ENCODE measurements at regions not wholly inside any gene's neighbourhood (a gene's known extent, or its start where the extent isn't known, plus 50 kb on each side); places are given as distances from the start of the nearest gene placed in this dataset.

- no TSS peak for BruUV-seq (replicated peaks)
- Mint-ChIP-seq H3K36me3 (ENCODE audit: insufficient read depth, unreplicated experiment) (no peaks in the 10 kb centered on the region), H3K4me3 (ENCODE audit: unreplicated experiment) (no peak overlapping the region), H3K4me1 (ENCODE audit: low read depth, unreplicated experiment) (no peaks in the 10 kb centered on the region), H3K9me3 (ENCODE audit: unreplicated experiment) (no peaks in the 10 kb centered on the region), H3K27ac (ENCODE audit: unreplicated experiment) (no peak overlapping the region), H3K27me3 (ENCODE audit: insufficient read depth, unreplicated experiment) (no peaks in the 10 kb centered on the region)
- POLR2A ChIA-PET = no interaction called here
- no peaks in the 10 kb centered on the region for H3K4me1 ChIP-seq
- intact Hi-C loops (cut with micrococcal nuclease; ENCODE audit: unreplicated experiment) = no loop called here
- TF ChIP-seq, protein P1, sequence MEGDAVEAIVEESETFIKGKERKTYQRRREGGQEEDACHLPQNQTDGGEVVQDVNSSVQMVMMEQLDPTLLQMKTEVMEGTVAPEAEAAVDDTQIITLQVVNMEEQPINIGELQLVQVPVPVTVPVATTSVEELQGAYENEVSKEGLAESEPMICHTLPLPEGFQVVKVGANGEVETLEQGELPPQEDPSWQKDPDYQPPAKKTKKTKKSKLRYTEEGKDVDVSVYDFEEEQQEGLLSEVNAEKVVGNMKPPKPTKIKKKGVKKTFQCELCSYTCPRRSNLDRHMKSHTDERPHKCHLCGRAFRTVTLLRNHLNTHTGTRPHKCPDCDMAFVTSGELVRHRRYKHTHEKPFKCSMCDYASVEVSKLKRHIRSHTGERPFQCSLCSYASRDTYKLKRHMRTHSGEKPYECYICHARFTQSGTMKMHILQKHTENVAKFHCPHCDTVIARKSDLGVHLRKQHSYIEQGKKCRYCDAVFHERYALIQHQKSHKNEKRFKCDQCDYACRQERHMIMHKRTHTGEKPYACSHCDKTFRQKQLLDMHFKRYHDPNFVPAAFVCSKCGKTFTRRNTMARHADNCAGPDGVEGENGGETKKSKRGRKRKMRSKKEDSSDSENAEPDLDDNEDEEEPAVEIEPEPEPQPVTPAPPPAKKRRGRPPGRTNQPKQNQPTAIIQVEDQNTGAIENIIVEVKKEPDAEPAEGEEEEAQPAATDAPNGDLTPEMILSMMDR (IDR thresholded peaks at IDR 0.05; ENCODE audit: insufficient read depth in 1 of 2, low read depth in 1 of 2, low read length in 1 of 2, severe bottlenecking in 1 of 2, unreplicated experiment in 1 of 2) = no peak
- no peaks in the 10 kb centered on the region for H3K9me3 ChIP-seq
- H3K27me3 ChIP-seq (replicated peaks; ENCODE audit: control insufficient read depth, insufficient read depth, low read length) = no peaks in the 10 kb centered on the region
- CTCF ChIA-PET = no interaction called here
- H3K4me3 ChIP-seq (ENCODE audit: low read depth, low read length) = no peak overlapping the region
- DNase-seq = no peak
- H3K36me3 ChIP-seq (ENCODE audit: control insufficient read depth, insufficient read depth, low read length) = no peaks in the 10 kb centered on the region
These were observed 72.0 kb upstream of the MAGEB16 start for GRCh38 chrX:35726176-35726575.

DNA sequence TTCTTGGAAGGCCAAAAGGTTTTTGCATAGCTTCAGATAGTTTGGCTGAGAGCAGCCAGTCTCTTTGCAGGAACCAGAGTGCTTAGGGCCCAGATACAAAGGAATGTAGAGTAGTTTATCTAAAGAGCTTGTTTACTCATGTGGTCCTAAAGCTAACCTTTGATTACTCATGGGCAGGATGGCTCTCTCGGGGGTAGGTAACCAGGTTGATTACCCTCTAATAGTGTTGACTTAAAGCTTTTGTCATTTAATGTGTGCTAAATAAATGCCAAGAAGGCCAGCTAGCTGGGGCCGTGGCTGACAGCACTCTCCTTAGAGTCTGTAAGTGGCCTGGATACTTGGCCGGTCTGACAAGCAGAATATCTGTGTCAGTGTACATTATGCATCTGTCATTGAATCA lies 69.7 kb upstream of the MAGEB16 start:
- Histone ChIP-seq H3K9me3 (no peaks in the 10 kb centered on the region), H3K27me3 (replicated peaks; ENCODE audit: control insufficient read depth, insufficient read depth, low read length) (no peaks in the 10 kb centered on the region), H3K4me1 (no peaks in the 10 kb centered on the region), H3K4me3 (ENCODE audit: low read depth, low read length) (no peak overlapping the region), H3K36me3 (ENCODE audit: control insufficient read depth, insufficient read depth, low read length) (no peaks in the 10 kb centered on the region)
- no peaks in the 10 kb centered on the region for H3K27me3 Mint-ChIP-seq (ENCODE audit: insufficient read depth, unreplicated experiment)
- TF ChIP-seq, protein P1 (IDR thresholded peaks at IDR 0.05; ENCODE audit: insufficient read depth in 1 of 2, low read depth in 1 of 2, low read length in 1 of 2, severe bottlenecking in 1 of 2, unreplicated experiment in 1 of 2) = no peak
- ChIA-PET POLR2A (no interaction called here), CTCF (no interaction called here)
- H3K27ac Mint-ChIP-seq (ENCODE audit: unreplicated experiment) = no peak overlapping the region
- DNase-seq = no peak
- BruUV-seq (replicated peaks) = no TSS peak
- no peak overlapping the region for H3K4me3 Mint-ChIP-seq (ENCODE audit: unreplicated experiment)
- no peaks in the 10 kb centered on the region for H3K36me3 Mint-ChIP-seq (ENCODE audit: insufficient read depth, unreplicated experiment)
- intact Hi-C loops (cut with micrococcal nuclease; ENCODE audit: unreplicated experiment) = no loop called here
- no peaks in the 10 kb centered on the region for H3K4me1 Mint-ChIP-seq (ENCODE audit: low read depth, unreplicated experiment)
- H3K9me3 Mint-ChIP-seq (ENCODE audit: unreplicated experiment) = peaks cover 12% of the 10 kb centered on the region

DNA sequence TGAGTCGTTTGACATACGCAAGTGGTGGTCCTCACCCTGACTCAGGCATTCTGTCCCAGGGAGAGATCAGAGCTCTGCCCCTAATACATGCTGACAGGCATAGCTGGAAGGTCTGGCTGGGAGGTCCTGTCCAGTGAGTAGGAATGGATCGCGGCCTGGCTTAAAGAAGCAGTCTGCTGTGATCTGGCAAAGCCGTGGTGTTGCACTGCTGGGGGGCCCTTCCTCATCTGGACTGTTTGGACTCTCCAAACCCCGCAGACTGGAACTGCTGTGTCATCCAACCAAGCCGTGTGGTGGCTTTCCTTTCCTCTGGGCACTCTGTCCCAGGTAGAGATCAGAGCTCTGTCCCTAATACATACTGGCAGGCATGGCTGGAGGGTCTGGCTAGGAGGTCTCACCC lies 64.3 kb upstream of the MAGEB16 start:
- Mint-ChIP-seq H3K36me3 (ENCODE audit: insufficient read depth, unreplicated experiment) (no peaks in the 10 kb centered on the region), H3K27ac (ENCODE audit: unreplicated experiment) (no peak overlapping the region), H3K27me3 (ENCODE audit: insufficient read depth, unreplicated experiment) (no peaks in the 10 kb centered on the region), H3K9me3 (ENCODE audit: unreplicated experiment) (peaks cover 12% of the 10 kb centered on the region), H3K4me3 (ENCODE audit: unreplicated experiment) (no peak overlapping the region), H3K4me1 (ENCODE audit: low read depth, unreplicated experiment) (no peaks in the 10 kb centered on the region)
- intact Hi-C loops (cut with micrococcal nuclease; ENCODE audit: unreplicated experiment) = no loop called here
- DNase-seq = no peak
- Histone ChIP-seq H3K27me3 (replicated peaks; ENCODE audit: control insufficient read depth, insufficient read depth, low read length) (no peaks in the 10 kb centered on the region), H3K36me3 (ENCODE audit: control insufficient read depth, insufficient read depth, low read length) (no peaks in the 10 kb centered on the region), H3K4me3 (ENCODE audit: low read depth, low read length) (no peak overlapping the region), H3K9me3 (no peaks in the 10 kb centered on the region), H3K4me1 (no peaks in the 10 kb centered on the region)
- BruUV-seq (replicated peaks) = no TSS peak
- CTCF ChIA-PET = no interaction called here
- POLR2A ChIA-PET = no interaction called here
- TF ChIP-seq, protein P1 (IDR thresholded peaks at IDR 0.05; ENCODE audit: insufficient read depth in 1 of 2, low read depth in 1 of 2, low read length in 1 of 2, severe bottlenecking in 1 of 2, unreplicated experiment in 1 of 2) = no peak
